ENCODE measurements at regions not wholly inside any gene's neighbourhood (a gene's known extent, or its start where the extent isn't known, plus 50 kb on each side); places are given as distances from the start of the nearest gene placed in this dataset.

- ATAC-seq, result no peak
- Mint-ChIP-seq H3K27ac (no peak overlapping the region), H3K4me1 (no peaks in the 10 kb centered on the region)
Observed at GRCh38 chr21:38948377-38949069, 142.8 kb downstream of the ETS2 start.

GRCh38 chr21:38945545-38946245, 140.0 kb downstream of the ETS2 start:
- Mint-ChIP-seq H3K4me3 (no peak overlapping the region), H3K36me3 (ENCODE audit: low read depth) (no peaks in the 10 kb centered on the region), H3K27ac (no peak overlapping the region), H3K27me3 (peaks cover 6% of the 10 kb centered on the region), H3K4me1 (no peaks in the 10 kb centered on the region)
- DNase-seq, result no peak
- no peak for ATAC-seq
- no peaks in the 10 kb centered on the region for H3K9me3 ChIP-seq (ENCODE audit: control insufficient read depth, low read length, poor library complexity, severe bottlenecking)

More at GRCh38 chr21:38948377-38949069, 142.8 kb downstream of the ETS2 start:
- Mint-ChIP-seq H3K27me3 (peaks cover 22% of the 10 kb centered on the region), H3K4me3 (no peak overlapping the region), H3K36me3 (ENCODE audit: low read depth) (no peaks in the 10 kb centered on the region)
- no peak for DNase-seq
- H3K9me3 ChIP-seq (ENCODE audit: control insufficient read depth, low read length, poor library complexity, severe bottlenecking), result no peaks in the 10 kb centered on the region

GRCh38 chr21:38944903-38945302, 139.2 kb downstream of the ETS2 start:
- ATAC-seq (no peak), DNase-seq (no peak)
- Mint-ChIP-seq H3K27me3 (peaks cover 6% of the 10 kb centered on the region), H3K4me3 (no peak overlapping the region), H3K27ac (no peak overlapping the region), H3K4me1 (no peaks in the 10 kb centered on the region), H3K36me3 (ENCODE audit: low read depth) (no peaks in the 10 kb centered on the region)
- no peaks in the 10 kb centered on the region for H3K9me3 ChIP-seq (ENCODE audit: control insufficient read depth, low read length, poor library complexity, severe bottlenecking)

- DNase-seq, result no peak
- no peaks in the 10 kb centered on the region for H3K36me3 Mint-ChIP-seq (ENCODE audit: low read depth)
- no peaks in the 10 kb centered on the region for H3K9me3 ChIP-seq (ENCODE audit: control insufficient read depth, low read length, poor library complexity, severe bottlenecking)
- no peak overlapping the region for H3K27ac Mint-ChIP-seq
- peaks cover 6% of the 10 kb centered on the region for H3K27me3 Mint-ChIP-seq
- no peak for ATAC-seq
- H3K4me1 Mint-ChIP-seq, result no peaks in the 10 kb centered on the region
- H3K4me3 Mint-ChIP-seq, result no peak overlapping the region
Observed at GRCh38 chr21:38944402-38944801, 138.7 kb downstream of the ETS2 start.

GRCh38 chr21:38942748-38943211, 137.1 kb downstream of the ETS2 start:
- ATAC-seq, result no peak
- peaks cover 6% of the 10 kb centered on the region for H3K4me1 Mint-ChIP-seq
- H3K27ac Mint-ChIP-seq, result no peak overlapping the region
- no peak overlapping the region for H3K4me3 Mint-ChIP-seq
- no peaks in the 10 kb centered on the region for H3K36me3 Mint-ChIP-seq (ENCODE audit: low read depth)
- no peak for DNase-seq
- H3K9me3 ChIP-seq (ENCODE audit: control insufficient read depth, low read length, poor library complexity, severe bottlenecking), result no peaks in the 10 kb centered on the region
- peaks cover 10% of the 10 kb centered on the region for H3K27me3 Mint-ChIP-seq

GRCh38 chr21:38938769-38939168, 133.0 kb downstream of the ETS2 start:
- Mint-ChIP-seq H3K27ac (peak overlapping the region; percentile 37), H3K27me3 (peaks cover 24% of the 10 kb centered on the region), H3K4me1 (peaks cover 10% of the 10 kb centered on the region), H3K4me3 (no peak overlapping the region), H3K36me3 (ENCODE audit: low read depth) (peaks cover 3% of the 10 kb centered on the region)
- ATAC-seq (no peak), DNase-seq (no peak)
- H3K9me3 ChIP-seq (ENCODE audit: control insufficient read depth, low read length, poor library complexity, severe bottlenecking), result no peaks in the 10 kb centered on the region

- DNase-seq (no peak), ATAC-seq (peak; percentile 57)
- no peak overlapping the region for H3K4me3 Mint-ChIP-seq
Observed at GRCh38 chr21:38938343-38938742, 132.6 kb downstream of the ETS2 start.

GRCh38 chr21:38937844-38938243, 132.1 kb downstream of the ETS2 start:
- H3K36me3 Mint-ChIP-seq (ENCODE audit: low read depth), result peaks cover 3% of the 10 kb centered on the region
- ATAC-seq (no peak), DNase-seq (no peak)
- H3K9me3 ChIP-seq (ENCODE audit: control insufficient read depth, low read length, poor library complexity, severe bottlenecking), result no peaks in the 10 kb centered on the region
- H3K4me3 Mint-ChIP-seq, result no peak overlapping the region
- H3K27ac Mint-ChIP-seq, result no peak overlapping the region
- peaks cover 19% of the 10 kb centered on the region for H3K27me3 Mint-ChIP-seq
- peaks cover 10% of the 10 kb centered on the region for H3K4me1 Mint-ChIP-seq

More at GRCh38 chr21:38938343-38938742, 132.6 kb downstream of the ETS2 start:
- peaks cover 10% of the 10 kb centered on the region for H3K4me1 Mint-ChIP-seq
- H3K9me3 ChIP-seq (ENCODE audit: control insufficient read depth, low read length, poor library complexity, severe bottlenecking), result no peaks in the 10 kb centered on the region
- peaks cover 3% of the 10 kb centered on the region for H3K36me3 Mint-ChIP-seq (ENCODE audit: low read depth)
- peaks cover 24% of the 10 kb centered on the region for H3K27me3 Mint-ChIP-seq
- peak overlapping the region; percentile 37 for H3K27ac Mint-ChIP-seq

- ATAC-seq, result no peak
- H3K9me3 ChIP-seq (ENCODE audit: control insufficient read depth, low read length, poor library complexity, severe bottlenecking), result no peaks in the 10 kb centered on the region
Observed at GRCh38 chr21:38937286-38937790, 131.6 kb downstream of the ETS2 start.

GRCh38 chr21:38936240-38936639, 130.5 kb downstream of the ETS2 start:
- ATAC-seq, result no peak

More at GRCh38 chr21:38937286-38937790, 131.6 kb downstream of the ETS2 start:
- Mint-ChIP-seq H3K4me3 (no peak overlapping the region), H3K27me3 (peaks cover 18% of the 10 kb centered on the region), H3K27ac (no peak overlapping the region), H3K36me3 (ENCODE audit: low read depth) (peaks cover 3% of the 10 kb centered on the region), H3K4me1 (peaks cover 10% of the 10 kb centered on the region)
- DNase-seq, result no peak

GRCh38 chr21:38933731-38934130, 128.0 kb downstream of the ETS2 start:
- Mint-ChIP-seq H3K4me3 (no peak overlapping the region), H3K27me3 (peaks cover 13% of the 10 kb centered on the region), H3K36me3 (ENCODE audit: low read depth) (peaks cover 3% of the 10 kb centered on the region), H3K27ac (no peak overlapping the region), H3K4me1 (peaks cover 10% of the 10 kb centered on the region)
- DNase-seq (no peak), ATAC-seq (no peak)
- H3K9me3 ChIP-seq (ENCODE audit: control insufficient read depth, low read length, poor library complexity, severe bottlenecking), result peaks cover 3% of the 10 kb centered on the region

More at GRCh38 chr21:38936240-38936639, 130.5 kb downstream of the ETS2 start:
- Mint-ChIP-seq H3K36me3 (ENCODE audit: low read depth) (peaks cover 3% of the 10 kb centered on the region), H3K27ac (no peak overlapping the region), H3K4me3 (no peak overlapping the region), H3K27me3 (peaks cover 18% of the 10 kb centered on the region), H3K4me1 (peaks cover 10% of the 10 kb centered on the region)
- no peaks in the 10 kb centered on the region for H3K9me3 ChIP-seq (ENCODE audit: control insufficient read depth, low read length, poor library complexity, severe bottlenecking)
- DNase-seq, result no peak

GRCh38 chr21:38931291-38931690, 125.6 kb downstream of the ETS2 start:
- Mint-ChIP-seq H3K36me3 (ENCODE audit: low read depth) (peaks cover 3% of the 10 kb centered on the region), H3K4me1 (no peaks in the 10 kb centered on the region), H3K4me3 (no peak overlapping the region), H3K27ac (no peak overlapping the region), H3K27me3 (peaks cover 27% of the 10 kb centered on the region)
- peaks cover 3% of the 10 kb centered on the region for H3K9me3 ChIP-seq (ENCODE audit: control insufficient read depth, low read length, poor library complexity, severe bottlenecking)
- no peak for DNase-seq
- no peak for ATAC-seq

GRCh38 chr21:38930853-38931252, 125.1 kb downstream of the ETS2 start:
- no peak overlapping the region for H3K4me3 Mint-ChIP-seq
- ATAC-seq, result no peak
- H3K36me3 Mint-ChIP-seq (ENCODE audit: low read depth), result no peaks in the 10 kb centered on the region

More at GRCh38 chr21:38930853-38931252, 125.1 kb downstream of the ETS2 start:
- DNase-seq, result no peak
- no peak overlapping the region for H3K27ac Mint-ChIP-seq
- no peaks in the 10 kb centered on the region for H3K4me1 Mint-ChIP-seq
- peaks cover 3% of the 10 kb centered on the region for H3K9me3 ChIP-seq (ENCODE audit: control insufficient read depth, low read length, poor library complexity, severe bottlenecking)
- peaks cover 27% of the 10 kb centered on the region for H3K27me3 Mint-ChIP-seq
